ENCODE measurements at regions not wholly inside any gene's neighbourhood (a gene's known extent, or its start where the extent isn't known, plus 50 kb on each side); places are given as distances from the start of the nearest gene placed in this dataset.

DNA sequence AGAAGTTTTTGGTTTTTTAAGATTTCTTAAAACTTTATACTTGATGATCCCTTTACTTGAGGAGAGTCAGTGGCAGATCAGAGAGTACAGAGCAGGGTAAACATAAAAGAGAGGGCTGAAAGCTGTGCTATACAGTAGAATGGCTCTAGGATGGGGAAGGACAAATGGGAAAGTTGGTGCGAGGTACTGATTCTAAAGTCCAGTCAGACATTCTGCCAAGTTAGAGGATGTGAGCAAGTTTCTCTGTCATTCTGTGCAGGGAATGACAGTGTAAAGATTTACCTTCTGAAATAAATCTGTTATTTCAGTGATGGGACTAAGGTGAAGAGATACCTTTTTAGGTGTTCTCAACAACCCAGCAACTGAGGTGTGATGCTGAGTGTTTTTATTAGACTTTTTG is 100.1 kb upstream of the GBE1 start:
- H3K27ac ChIP-seq = no peak overlapping the region
- no peaks in the 10 kb centered on the region for H3K27me3 ChIP-seq
- TF ChIP-seq CTCF (IDR thresholded peaks at IDR 0.05) = no peak
- H3K4me1 ChIP-seq = no peaks in the 10 kb centered on the region
- ATAC-seq (no peak), DNase-seq (no peak)
- intact Hi-C loops (cut with DNase I) = no loop called here
- no peak overlapping the region for H3K4me3 ChIP-seq
- H3K36me3 ChIP-seq = no peaks in the 10 kb centered on the region
- no peaks in the 10 kb centered on the region for H3K9me3 ChIP-seq

DNA sequence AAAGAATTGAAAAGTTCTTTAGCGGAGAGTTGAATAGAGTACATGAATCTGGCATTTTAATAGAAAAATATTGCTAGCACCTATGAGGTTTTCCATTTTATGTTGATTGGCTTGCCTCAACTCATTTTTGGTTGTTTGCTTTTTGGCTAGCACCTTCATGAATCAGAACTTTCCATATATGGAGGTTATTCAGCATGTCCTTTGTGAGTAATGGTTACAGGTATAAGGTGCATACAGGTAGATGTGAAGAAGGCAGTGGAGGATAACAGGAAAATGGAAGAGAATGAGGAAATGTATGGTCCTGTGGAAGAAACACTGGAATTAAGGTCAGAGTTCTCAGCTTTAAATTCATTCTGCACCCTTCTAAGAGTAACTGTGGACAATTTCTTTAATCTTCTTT is 98.1 kb upstream of the GBE1 start:
- no peak overlapping the region for H3K27ac ChIP-seq
- no peaks in the 10 kb centered on the region for H3K4me1 ChIP-seq
- no peaks in the 10 kb centered on the region for H3K9me3 ChIP-seq
- no peak overlapping the region for H3K4me3 ChIP-seq
- DNase-seq (no peak), ATAC-seq (no peak)
- no peaks in the 10 kb centered on the region for H3K27me3 ChIP-seq
- H3K36me3 ChIP-seq = no peaks in the 10 kb centered on the region
- intact Hi-C loops (cut with DNase I) = no loop called here
- no peak for TF ChIP-seq CTCF (IDR thresholded peaks at IDR 0.05)

GRCh38 chr3:81853431-81853830 is 92.0 kb upstream of the GBE1 start:
- H3K36me3 ChIP-seq = no peaks in the 10 kb centered on the region

DNA sequence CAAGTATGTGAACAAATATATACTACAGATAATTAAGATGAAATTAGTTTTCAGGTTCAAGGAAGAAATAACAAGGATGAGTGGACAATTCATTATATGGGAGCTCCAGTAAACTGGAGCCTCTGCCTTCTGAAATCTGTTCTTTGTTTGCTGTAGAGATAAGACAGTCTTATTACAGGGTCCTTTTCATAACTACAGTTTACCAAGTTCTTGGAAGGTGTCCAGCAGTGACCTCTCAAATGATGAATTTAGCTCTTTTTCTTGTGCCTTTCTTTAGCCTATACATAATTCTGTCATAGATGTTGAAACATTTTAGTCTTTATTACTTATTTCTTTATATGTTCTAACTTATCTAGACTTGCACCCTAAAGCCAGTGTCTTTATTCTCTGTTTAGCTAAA is 89.7 kb upstream of the GBE1 start:
- H3K36me3 ChIP-seq = no peaks in the 10 kb centered on the region
- ATAC-seq = no peak
- no peak overlapping the region for H3K4me3 ChIP-seq
- H3K4me1 ChIP-seq = no peaks in the 10 kb centered on the region
- intact Hi-C loops (cut with DNase I) = no loop called here
- no peak for DNase-seq
- no peak for TF ChIP-seq CTCF (IDR thresholded peaks at IDR 0.05)
- H3K27ac ChIP-seq = no peak overlapping the region
- no peaks in the 10 kb centered on the region for H3K9me3 ChIP-seq
- no peaks in the 10 kb centered on the region for H3K27me3 ChIP-seq

More at GRCh38 chr3:81853431-81853830, 92.0 kb upstream of the GBE1 start:
- DNase-seq (no peak), ATAC-seq (no peak)
- intact Hi-C loops (cut with DNase I) = no loop called here
- no peak overlapping the region for H3K4me3 ChIP-seq
- H3K4me1 ChIP-seq = no peaks in the 10 kb centered on the region
- H3K9me3 ChIP-seq = no peaks in the 10 kb centered on the region
- H3K27ac ChIP-seq = no peak overlapping the region
- no peaks in the 10 kb centered on the region for H3K27me3 ChIP-seq
- no peak for TF ChIP-seq CTCF (IDR thresholded peaks at IDR 0.05)

DNA sequence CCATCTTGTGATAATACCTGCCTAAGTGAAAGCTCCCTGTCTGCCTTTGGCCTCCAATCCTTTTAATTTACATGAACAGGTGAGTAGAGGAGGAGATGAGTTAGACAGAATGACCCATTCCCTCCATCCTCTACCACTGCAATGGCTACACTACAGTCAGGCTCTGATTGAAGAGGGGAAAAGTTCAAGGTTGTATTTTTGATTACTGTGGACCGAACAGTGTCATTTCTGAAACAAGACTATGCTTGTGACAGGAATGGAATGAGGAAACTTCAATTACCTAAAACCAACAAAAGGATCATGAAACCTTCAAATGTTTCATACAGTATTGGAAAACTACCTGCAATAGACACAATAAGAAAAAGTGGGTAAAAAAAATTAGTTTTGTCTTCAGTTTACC is 85.5 kb upstream of the GBE1 start:
- Histone ChIP-seq H3K9me3 (no peaks in the 10 kb centered on the region), H3K36me3 (no peaks in the 10 kb centered on the region), H3K4me3 (no peak overlapping the region), H3K4me1 (no peaks in the 10 kb centered on the region), H3K27me3 (no peaks in the 10 kb centered on the region), H3K27ac (no peak overlapping the region)
- no peak for DNase-seq
- intact Hi-C loops (cut with DNase I) = no loop called here
- no peak for ATAC-seq
- no peak for TF ChIP-seq CTCF (IDR thresholded peaks at IDR 0.05)

Measured in left lung (tissue), 4 donors.